AG10803 (cell line): ENCODE measurements at regions not wholly inside any gene's neighbourhood (a gene's known extent, or its start where the extent isn't known, plus 50 kb on each side); places are given as distances from the start of the nearest gene placed in this dataset.
"Not testable (repeated sequence)": the region's sequence is repeated elsewhere in the genome, so short reads cannot be mapped to it uniquely, and the experiment has no call there.

Source experiments
- DNase-seq: peaks from one replicate; pipeline ENCODE4 v3.0.0; 2010; ENCODE audit warnings: low read depth
- H3K4me3 ChIP-seq: 2 replicates; pipeline ENCODE4 v1.5.1; 2011; ENCODE audit warnings: mild to moderate bottlenecking, low read length, control low read depth
- CTCF ChIP-seq: conservative IDR thresholded peaks from 2 replicates; pipeline ENCODE4 v1.5.1; 2011; ENCODE audit warnings: mild to moderate bottlenecking, low read length, control low read depth, inconsistent platforms

DNA sequence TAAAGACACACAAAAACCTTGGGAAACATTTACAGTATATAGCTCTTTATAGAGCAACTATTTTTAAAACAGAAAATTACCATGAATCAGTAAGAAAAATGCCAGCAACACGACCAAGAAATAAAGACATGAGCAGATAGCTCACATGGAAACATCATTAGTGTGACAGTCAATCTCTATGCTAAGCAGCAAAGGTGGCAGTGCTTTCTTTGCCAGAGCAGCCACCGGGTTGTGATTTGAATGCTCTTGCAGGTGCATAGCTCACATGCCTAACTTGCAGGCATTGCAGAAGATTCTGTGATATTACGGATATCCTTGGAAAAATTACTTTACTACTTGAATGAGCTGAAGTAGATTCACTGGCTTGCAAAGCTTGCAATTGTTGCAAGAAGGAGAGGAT, 652.9 kb upstream of the C16orf82 start:
- DNase-seq, result no peak
- no peak for TF ChIP-seq CTCF

DNA sequence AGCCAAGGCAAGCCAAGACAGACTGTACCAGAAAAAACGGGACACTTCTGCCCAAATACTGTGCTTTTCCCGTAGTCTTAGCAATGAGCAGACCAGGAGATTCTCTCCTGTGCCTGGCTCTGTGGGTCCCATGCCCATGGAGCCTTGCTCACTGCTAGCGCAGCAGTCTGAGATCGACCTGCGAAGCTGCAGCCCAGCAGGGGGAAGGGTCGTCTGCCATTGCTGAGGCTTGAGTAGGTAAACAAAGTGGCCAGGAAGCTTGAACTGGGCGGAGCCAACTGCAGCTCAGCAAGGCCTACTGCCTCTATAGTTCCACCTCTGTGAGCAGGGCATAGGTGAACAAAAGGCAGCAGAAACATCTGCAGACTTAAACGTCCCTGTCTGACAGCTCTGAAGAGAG, 647.3 kb upstream of the C16orf82 start:
- DNase-seq, H3K4me3 ChIP-seq: not testable (repeated sequence)

More for the DNA sequence above, 652.9 kb upstream of the C16orf82 start:
- no peak overlapping the region for H3K4me3 ChIP-seq

DNA sequence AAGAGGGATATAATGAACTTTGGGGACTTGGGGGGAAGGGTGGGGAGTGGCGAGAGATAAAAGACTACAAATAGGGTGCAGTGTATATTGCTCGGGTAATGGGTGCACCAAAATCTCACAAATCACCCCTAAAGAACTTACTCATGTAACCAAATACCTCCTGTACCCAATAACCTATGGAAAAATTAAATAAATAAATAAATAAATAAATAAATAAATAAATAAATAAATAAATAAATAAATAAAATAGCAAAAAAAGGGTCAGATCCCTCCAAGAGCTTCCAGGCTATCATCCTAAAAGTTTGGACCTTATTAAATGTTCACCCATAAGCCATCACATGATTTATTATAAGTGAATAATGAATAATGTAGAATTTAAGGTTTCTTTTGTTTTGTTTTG, 636.1 kb upstream of the C16orf82 start:
- DNase-seq, result no peak
- TF ChIP-seq CTCF, result no peak
- no peak overlapping the region for H3K4me3 ChIP-seq

DNA sequence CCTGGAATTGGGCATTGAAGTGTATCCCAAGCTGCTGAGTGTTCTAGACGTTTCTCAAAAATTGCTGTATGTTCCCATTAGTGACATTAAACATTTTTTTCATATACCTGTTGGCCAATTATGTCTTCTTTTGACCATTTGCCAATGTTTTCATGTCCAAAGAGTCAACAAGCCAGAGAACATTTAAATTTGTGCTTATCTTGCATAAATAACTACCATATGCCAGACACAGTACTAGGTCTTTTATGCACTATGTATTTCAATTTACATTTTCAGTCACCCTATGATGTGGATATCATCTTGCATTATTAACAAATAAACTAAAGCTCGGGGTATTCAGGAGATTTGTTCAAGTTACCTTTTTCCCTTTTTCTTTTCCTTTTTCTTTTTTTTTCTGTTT, 632.9 kb upstream of the C16orf82 start:
- no peak for TF ChIP-seq CTCF
- DNase-seq, result no peak
- no peak overlapping the region for H3K4me3 ChIP-seq

DNA sequence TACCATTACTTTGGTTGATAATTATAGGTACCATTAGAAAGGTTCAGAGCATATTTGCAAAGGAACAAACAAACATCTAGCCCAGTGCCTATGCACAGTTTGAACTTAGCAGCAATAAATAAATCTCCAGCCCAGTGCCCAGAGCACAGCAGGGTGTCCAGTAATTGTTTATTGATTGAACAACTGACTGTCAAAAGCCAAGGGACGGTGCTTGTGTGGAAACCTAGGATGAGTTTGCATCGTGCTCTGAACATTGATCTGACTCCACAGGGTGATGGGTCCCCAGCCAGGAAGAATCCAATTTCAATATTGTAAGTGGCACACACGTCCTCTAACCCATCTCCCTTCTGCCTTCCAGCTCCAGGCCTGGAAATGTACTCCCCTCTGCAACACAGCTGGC, 625.5 kb upstream of the C16orf82 start:
- TF ChIP-seq CTCF, result no peak
- no peak for DNase-seq
- no peak overlapping the region for H3K4me3 ChIP-seq

DNA sequence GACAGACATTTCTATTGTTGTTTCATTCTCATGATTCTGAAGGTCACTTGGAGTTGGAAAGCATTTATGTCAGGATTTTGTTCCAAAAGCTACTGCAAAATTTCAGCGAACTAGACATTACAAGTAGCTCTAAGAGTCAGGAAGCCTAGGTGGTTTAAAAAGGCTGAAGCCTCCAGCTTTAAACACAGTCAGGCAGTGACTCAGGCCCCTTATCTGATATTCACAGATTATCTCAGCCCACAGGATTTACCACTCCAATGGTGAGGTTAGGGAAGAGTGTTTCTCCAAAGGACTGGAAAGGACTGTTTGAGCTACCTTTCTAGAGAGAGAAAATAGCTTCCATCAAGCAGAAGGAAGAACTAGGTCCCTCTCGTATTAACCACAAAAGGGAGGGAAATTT, 624.4 kb upstream of the C16orf82 start:
- no peak for TF ChIP-seq CTCF
- no peak for DNase-seq
- no peak overlapping the region for H3K4me3 ChIP-seq

GRCh38 chr16:26447570-26447969, 619.2 kb upstream of the C16orf82 start:
- TF ChIP-seq CTCF, result no peak
- no peak overlapping the region for H3K4me3 ChIP-seq
- DNase-seq, result no peak

GRCh38 chr16:26453215-26453614, 613.5 kb upstream of the C16orf82 start:
- H3K4me3 ChIP-seq, result no peak overlapping the region
- no peak for DNase-seq
- TF ChIP-seq CTCF, result no peak
